GM19455 (cell line): ENCODE measurements at regions not wholly inside any gene's neighbourhood (a gene's known extent, or its start where the extent isn't known, plus 50 kb on each side); places are given as distances from the start of the nearest gene placed in this dataset.

Source experiments
- ATAC-seq: cut with Tn5 transposase; IDR thresholded peaks from one replicate; pipeline ENCODE4 v1.9.1; 2021; ENCODE audit not compliant: unreplicated experiment

DNA sequence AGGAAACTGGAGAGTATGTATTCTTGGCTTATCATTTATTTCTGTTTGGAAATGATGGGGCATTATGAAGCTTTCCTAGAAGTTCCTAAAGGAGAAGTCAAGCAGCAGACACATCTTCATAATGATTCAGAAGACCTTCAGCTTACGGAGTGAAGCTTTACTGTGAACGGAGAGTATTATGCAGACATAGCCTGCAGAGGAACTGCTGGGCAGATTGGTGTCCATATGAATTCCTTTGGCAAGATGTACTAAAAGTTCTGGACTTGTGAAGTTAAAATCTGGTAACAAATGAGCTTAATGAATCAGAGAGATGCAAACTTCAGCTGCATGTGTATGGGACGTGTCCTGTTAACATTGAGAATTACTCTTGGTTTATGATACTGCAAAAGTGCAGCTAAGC is 60.1 kb downstream of the NABP1 start:
- no peak for ATAC-seq

DNA sequence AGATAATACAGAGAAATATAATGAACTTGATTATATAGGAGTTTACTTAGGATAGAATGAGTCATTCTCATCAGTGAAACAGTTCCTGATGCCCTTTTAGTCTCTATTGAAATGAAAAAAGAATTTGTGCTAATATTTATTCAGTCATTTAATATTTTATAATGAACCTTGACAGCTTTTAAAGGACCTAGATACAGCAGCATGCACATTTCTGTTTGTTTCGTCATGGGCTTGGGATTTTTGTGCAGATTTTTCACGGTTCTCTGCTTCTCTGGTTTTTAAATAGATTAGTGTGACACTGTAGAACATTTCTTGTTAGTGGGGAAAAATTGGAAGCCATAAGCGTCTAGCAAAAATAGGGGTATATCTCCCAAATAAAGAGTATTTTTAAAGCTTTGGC is 60.7 kb downstream of the NABP1 start:
- no peak for ATAC-seq

DNA sequence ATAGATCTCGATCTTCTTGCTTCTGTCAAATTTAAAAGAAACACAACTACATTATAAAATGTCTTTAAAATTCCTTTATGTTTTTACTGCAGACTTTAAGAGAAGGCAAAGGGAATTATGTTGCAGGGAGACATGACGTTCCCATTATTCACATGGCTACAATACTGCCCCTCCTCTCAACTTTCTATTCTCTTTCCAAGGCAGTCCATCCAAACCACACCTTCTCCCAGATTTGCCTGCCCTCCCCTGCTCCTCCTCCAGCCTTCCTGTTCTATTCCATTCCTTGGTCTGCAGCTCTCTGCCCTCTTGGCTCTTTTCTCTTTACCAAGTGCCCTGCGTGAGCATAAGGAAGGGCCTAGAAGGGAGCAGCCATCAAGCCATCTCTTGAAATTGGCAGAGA is 61.3 kb downstream of the NABP1 start:
- ATAC-seq = no peak

GRCh38 chr2:191740016-191740419 is 62.1 kb downstream of the NABP1 start:
- ATAC-seq = peak; percentile 78

DNA sequence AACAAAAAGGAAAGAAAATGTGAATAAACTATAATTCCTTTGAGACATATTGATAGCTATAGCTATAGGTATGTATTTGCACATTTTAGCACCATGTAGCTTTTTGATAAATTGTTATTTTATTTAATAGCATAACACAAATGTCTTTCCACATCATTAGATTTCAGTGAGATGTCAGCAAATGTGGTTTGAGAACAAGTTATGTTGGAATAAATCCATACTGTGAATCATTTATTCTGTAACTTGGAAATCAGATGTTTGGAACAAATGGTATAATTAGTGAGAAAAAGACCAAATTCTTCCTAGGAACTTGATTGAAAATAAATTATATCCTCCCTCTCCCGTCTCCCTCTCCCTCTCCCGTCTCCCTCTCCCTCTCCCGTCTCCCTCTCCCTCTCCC is 62.8 kb downstream of the NABP1 start:
- ATAC-seq = no peak

DNA sequence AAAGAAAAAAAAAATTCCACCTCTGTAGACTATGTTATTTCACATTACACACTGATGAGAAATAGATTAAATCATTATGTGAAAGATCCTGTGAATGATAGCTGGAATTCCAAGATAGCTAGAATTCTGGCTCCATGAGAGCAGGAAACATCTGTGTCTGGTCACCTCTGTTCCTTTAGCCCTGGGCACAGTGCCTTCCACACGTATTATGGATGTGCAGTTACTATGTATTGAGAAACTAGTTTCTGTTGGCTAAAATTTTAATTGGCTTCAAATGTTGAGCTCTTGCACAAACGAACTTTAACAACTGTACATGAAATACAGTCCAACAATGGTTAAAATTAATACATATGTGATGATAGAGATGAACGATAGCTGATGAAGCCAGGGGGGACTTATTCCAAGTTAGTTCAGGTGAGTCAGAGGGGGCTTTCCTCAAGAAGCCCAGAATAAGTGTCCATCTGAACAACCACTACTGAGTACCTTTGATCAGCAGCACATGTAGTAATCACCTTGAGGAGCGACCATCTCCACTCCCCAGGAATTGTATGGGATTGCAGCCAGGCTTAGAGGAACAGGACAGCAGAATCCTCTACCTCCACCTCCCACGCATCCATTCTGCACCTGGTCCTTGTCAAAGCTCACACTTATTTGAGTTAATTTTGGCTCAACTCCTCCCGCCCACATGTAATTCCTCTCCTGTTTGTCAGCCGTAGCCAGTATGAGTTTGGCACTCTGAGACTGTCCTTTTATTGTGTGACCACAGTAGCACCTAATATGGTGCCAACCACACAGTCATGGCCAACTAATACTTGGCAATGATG is 68.6 kb downstream of the NABP1 start:
- no peak for ATAC-seq

DNA sequence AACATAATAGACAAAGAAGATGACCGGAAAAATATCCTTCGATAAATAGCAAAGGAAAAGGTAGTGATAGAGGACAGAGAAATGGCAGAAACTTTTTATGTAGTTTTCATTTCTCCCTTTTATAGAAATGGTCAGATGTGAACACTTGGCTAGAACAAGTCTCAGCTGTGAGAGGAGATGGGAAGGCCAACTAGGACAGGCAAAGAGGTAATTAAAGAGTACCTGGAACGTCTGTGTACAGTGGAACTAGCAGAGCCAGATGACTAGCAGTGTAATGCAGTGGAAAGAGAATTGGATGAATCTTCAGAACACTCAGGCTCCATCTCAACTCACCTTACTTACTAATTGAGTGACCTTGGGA is 69.2 kb downstream of the NABP1 start:
- ATAC-seq = no peak

- ATAC-seq = peak; percentile 17
These were observed 70.1 kb downstream of the NABP1 start for GRCh38 chr2:191748059-191748461.

DNA sequence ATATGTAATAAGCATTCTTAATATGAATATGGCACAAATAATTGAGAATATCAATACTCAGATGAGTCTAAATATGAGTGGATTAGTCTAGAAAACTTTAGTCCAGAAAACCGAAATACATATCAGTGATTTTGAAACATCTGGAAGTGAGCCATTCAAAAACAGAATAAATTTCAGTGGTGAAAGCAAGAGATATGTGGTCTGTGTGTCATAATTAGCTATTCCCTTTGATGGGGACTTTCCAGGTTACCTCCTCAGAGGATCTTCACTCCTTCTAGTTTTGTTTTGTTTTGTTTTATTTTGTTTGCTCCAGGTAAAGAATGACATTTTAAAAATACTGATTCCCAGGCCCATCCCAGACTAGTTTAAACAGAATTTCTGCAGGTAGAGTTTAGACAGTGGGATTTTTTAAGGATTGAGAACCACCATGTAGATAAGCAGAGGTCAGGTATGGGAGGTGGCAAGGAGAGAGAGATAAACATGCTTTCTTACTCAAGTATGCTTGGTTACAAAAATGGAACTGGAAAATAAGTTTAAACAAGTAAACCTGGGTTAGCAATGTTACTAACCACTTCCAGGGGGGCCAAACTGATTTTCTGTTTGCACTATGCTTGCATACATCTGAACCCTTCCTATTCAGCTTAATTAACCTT is 70.7 kb downstream of the NABP1 start:
- ATAC-seq = peak; percentile 79

- no peak for ATAC-seq
These were observed 71.2 kb downstream of the NABP1 start for GRCh38 chr2:191749181-191749540.

DNA sequence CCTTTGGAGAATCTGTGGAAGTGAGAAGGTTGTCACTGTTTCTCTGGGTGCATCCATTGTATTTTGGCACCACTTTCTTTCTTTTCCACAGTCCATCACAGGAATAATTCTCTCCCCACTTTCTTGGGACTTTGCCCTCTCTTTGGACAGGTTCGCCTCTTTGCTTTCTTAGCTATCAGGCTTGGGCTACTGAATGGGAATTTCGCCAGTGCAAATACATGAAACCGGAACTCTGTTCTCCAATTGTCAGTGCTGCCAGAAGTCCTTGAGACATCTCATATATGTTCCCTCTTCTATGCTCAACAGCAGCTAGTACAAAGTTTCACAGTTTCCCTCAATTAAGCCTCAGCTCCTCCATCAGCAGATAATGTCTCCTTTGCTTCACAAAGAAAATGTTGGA is 76.2 kb downstream of the NABP1 start:
- ATAC-seq = no peak

DNA sequence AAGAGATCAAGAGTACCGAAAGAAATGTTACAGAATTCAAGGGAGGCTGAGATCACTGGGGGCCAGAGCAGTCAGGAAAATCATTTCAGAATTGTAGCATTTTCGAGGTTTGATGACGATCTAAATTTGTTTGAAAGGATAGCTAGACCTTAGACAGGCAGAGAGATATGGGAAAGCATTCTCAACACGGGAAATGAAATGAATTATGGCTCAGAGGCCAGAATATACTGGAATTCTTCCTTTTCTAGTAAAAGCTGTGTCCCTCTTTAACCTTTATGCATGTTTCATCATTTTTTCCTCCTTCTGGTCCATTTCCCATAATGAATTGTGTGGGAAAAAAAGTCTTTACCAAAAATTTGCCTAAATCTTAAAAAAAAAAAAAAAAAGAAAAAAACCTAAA is 78.8 kb downstream of the NABP1 start:
- no peak for ATAC-seq

DNA sequence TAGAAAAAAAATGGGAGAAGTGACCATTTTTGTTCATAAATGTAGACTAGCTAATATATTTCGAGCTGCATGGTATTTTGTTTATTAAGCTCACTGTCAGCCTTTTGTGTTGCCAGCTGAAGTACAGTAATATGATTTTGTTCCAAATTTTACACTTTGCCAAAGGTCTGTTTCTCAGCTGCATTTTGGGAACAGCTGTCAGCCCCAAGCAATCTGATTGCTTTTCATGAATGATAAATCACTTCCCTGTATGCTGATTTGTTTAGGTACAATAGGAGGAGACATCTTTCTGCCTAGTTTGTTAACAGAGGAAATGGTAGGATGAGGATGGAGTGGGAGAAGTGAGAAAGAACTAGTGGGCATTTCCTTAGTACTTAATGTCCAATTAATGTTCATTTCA is 79.3 kb downstream of the NABP1 start:
- ATAC-seq = no peak

- ATAC-seq = peak; percentile 100
These were observed 80.9 kb downstream of the NABP1 start for GRCh38 chr2:191758518-191759507.

DNA sequence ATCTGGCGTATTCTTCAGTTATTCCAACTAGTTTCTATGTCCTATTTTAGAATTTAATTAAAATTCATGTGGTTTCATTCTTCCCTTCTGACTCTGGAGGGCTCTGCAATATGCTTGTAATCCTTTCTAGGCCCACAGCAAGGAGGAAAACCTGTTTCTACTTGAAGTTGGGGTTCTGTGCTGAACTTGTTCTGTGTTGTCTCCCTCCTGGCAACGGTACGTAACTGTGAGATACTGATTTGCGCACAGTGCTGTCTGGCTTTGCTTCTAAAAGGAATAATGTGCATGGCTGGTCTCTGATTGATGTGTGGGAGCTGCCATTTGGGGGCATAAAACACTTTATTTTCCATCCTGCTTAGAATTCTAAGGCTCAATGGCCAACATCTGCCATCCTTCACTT is 81.7 kb downstream of the NABP1 start:
- ATAC-seq = no peak

GRCh38 chr2:191760655-191761262 is 82.8 kb downstream of the NABP1 start:
- no peak for ATAC-seq

DNA sequence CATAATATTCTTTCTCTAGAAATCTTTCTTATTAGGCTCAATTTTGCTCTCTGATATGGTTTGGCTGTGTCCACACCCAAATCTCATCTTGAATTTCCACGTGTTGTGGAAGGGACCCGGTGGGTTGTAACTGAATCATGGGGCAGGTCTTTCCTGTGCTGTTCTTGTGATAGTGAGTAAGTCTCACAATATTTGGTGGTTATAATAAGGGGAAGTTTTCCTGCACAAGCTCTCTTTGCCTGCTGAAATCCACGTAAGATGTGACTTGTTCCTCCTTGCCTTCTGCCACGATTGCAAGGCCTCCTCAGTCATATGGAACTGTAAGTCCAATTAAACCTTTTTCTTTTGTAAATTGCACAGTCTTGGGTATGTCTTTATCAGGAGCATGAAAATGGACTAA is 73.8 kb downstream of the CAVIN2 start:
- ATAC-seq = no peak

- no peak for ATAC-seq
These were observed 69.5 kb downstream of the CAVIN2 start for GRCh38 chr2:191777351-191777750.

- ATAC-seq = no peak
These were observed 68.8 kb downstream of the CAVIN2 start for GRCh38 chr2:191778041-191778440.

DNA sequence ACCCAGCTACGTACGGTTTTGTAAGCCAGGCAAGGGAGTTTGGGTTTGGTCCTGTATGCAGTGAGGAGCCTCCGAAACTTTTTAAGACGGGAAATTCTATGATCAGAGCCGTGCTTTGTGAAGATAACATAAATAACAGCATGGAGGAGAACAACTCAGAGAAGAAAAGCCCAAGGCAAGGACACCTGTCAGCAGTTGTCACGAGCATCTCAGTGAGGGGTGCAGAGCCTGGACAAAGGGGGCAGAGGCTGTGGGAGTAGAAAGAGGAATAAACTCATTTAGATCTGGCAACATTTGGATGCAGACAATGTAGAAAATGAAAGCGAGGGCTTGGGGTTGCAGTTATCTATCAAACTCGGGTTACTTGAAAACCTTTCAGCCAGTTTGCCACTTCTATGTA is 64.5 kb downstream of the CAVIN2 start:
- ATAC-seq = no peak

DNA sequence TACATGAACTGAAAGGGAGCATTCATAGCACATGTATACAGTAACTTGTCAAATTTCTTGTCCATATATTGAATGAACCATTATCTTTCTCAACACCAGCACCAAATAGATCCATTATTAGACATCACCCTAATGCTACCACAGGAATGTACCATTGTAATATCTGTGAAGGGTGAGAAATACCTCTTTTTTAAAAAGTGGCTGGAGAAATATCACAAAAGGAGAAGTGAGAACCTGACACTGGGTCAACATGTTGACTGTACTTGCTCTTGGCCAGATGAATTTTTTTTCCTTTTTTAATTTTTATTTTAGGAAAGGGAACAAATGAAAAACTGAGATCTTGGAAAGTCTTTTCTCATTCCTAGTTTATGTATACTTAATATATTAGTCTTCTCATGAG is 63.5 kb downstream of the CAVIN2 start:
- ATAC-seq = no peak
